Lower lobe of right lung (tissue), 2 donors: ENCODE measurements at regions not wholly inside any gene's neighbourhood (a gene's known extent, or its start where the extent isn't known, plus 50 kb on each side); places are given as distances from the start of the nearest gene placed in this dataset.

Experiments used
- ATAC-seq, 2 donors: fragments of 200-7000 bp; cut with Tn5 transposase; one replicate each; pipeline ENCODE4 v1.9.1; 2020 to 2022; ENCODE audit warnings: mild to moderate bottlenecking in 2 of 2, moderate library complexity in 2 of 2
- DNase-seq: peaks from one replicate; pipeline ENCODE4 v3.0.0-alpha.2; 2020
- H3K27ac ChIP-seq: fragments of 200-600 bp; one replicate; pipeline ENCODE4 v1.8.0; 2022
- H3K27me3 ChIP-seq: fragments of 200-600 bp; one replicate; pipeline ENCODE4 v1.8.0; 2022; ENCODE audit warnings: low read depth
- H3K36me3 ChIP-seq: fragments of 200-600 bp; one replicate; pipeline ENCODE4 v1.8.0; 2022; ENCODE audit warnings: mild to moderate bottlenecking
- H3K4me1 ChIP-seq: fragments of 200-600 bp; one replicate; pipeline ENCODE4 v1.8.0; 2022
- H3K4me3 ChIP-seq: fragments of 200-600 bp; one replicate; pipeline ENCODE4 v1.8.0; 2022; ENCODE audit warnings: mild to moderate bottlenecking
- H3K9me3 ChIP-seq: fragments of 200-600 bp; one replicate; pipeline ENCODE4 v1.8.0; 2022
- CTCF ChIP-seq: fragments of 200-600 bp; IDR thresholded peaks from one replicate; pipeline ENCODE4 v1.8.0; 2022; ENCODE audit warnings: antibody characterized with exemption, mild to moderate bottlenecking
- intact Hi-C: fragments of 100-400 bp; cut with DNase I; formaldehyde crosslinking; loops from one replicate; pipeline ENCODE4 v1.11.0; 2022
- donor health status: DM: no; HTN: yes; CAD: no; lungs with severe emphysema.

- DNase-seq = no peak
- Histone ChIP-seq H3K36me3 (no peaks in the 10 kb centered on the region), H3K27ac (no peak overlapping the region), H3K4me1 (no peaks in the 10 kb centered on the region), H3K4me3 (no peak overlapping the region), H3K27me3 (no peaks in the 10 kb centered on the region), H3K9me3 (no peaks in the 10 kb centered on the region)
- intact Hi-C loops = no loop called here
- no peak for TF ChIP-seq CTCF
- no peak for ATAC-seq
Observed at GRCh38 chr19:28457620-28458019, 755.3 kb downstream of the UQCRFS1 start.

- Histone ChIP-seq H3K27ac (no peak overlapping the region), H3K4me3 (no peak overlapping the region), H3K27me3 (no peaks in the 10 kb centered on the region), H3K36me3 (no peaks in the 10 kb centered on the region), H3K4me1 (no peaks in the 10 kb centered on the region), H3K9me3 (no peaks in the 10 kb centered on the region)
- intact Hi-C loops = no loop called here
- DNase-seq = no peak
- ATAC-seq = peak in 1 of 2 donors; percentile 65
- TF ChIP-seq CTCF = no peak
Observed at GRCh38 chr19:28456708-28457320, 756.1 kb downstream of the UQCRFS1 start.

DNA sequence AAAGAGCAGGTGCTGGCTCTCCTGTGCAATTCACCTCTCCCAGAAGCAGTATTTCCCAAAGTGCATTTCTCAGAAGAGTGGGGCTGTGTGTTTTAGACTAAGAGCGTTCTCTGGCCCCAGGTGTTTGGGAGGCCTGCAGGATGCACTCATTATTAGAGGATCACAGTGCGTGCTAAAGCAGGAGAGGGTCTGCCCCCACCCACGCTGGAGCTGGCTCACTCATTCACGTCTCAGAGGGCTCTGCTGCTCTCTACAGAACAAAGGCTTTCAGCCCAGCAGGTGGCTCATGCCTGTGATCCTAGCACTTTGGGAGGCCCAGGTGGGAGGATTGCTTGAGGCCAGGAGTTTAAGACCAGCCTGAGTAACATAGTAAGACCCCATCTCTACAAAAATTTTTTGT, 756.7 kb downstream of the UQCRFS1 start:
- no peak for DNase-seq
- Histone ChIP-seq H3K9me3 (no peaks in the 10 kb centered on the region), H3K36me3 (no peaks in the 10 kb centered on the region), H3K4me3 (no peak overlapping the region), H3K27me3 (no peaks in the 10 kb centered on the region), H3K4me1 (no peaks in the 10 kb centered on the region), H3K27ac (no peak overlapping the region)
- ATAC-seq = no peak
- no peak for TF ChIP-seq CTCF
- intact Hi-C loops = no loop called here

GRCh38 chr19:28454083-28454482, 758.9 kb downstream of the UQCRFS1 start:
- H3K27me3 ChIP-seq = no peaks in the 10 kb centered on the region
- H3K4me1 ChIP-seq = no peaks in the 10 kb centered on the region
- no peak overlapping the region for H3K27ac ChIP-seq
- intact Hi-C loops = no loop called here
- no peaks in the 10 kb centered on the region for H3K9me3 ChIP-seq
- DNase-seq (no peak), ATAC-seq (no peak)
- H3K36me3 ChIP-seq = no peaks in the 10 kb centered on the region
- TF ChIP-seq CTCF = no peak
- no peak overlapping the region for H3K4me3 ChIP-seq

- intact Hi-C loops = no loop called here
Observed at GRCh38 chr19:28453420-28453819, 759.5 kb downstream of the UQCRFS1 start.

More at GRCh38 chr19:28453420-28453819, 759.5 kb downstream of the UQCRFS1 start:
- Histone ChIP-seq H3K36me3 (no peaks in the 10 kb centered on the region), H3K27ac (no peak overlapping the region), H3K4me1 (no peaks in the 10 kb centered on the region), H3K9me3 (no peaks in the 10 kb centered on the region), H3K4me3 (no peak overlapping the region), H3K27me3 (no peaks in the 10 kb centered on the region)
- ATAC-seq (no peak), DNase-seq (no peak)
- TF ChIP-seq CTCF = no peak
